ENCODE measurements at regions not wholly inside any gene's neighbourhood (a gene's known extent, or its start where the extent isn't known, plus 50 kb on each side); places are given as distances from the start of the nearest gene placed in this dataset.

GRCh38 chr9:23290973-23291372 is 535.1 kb downstream of the ELAVL2 start:
- intact Hi-C loops (cut with DNase I; ENCODE audit: low total_unique reads), result no loop called here
- Histone ChIP-seq H3K27ac (no peak overlapping the region), H3K4me3 (no peak overlapping the region), H3K9me3 (no peaks in the 10 kb centered on the region), H3K4me1 (no peaks in the 10 kb centered on the region), H3K36me3 (no peaks in the 10 kb centered on the region), H3K27me3 (no peaks in the 10 kb centered on the region)
- ATAC-seq (no peak), DNase-seq (no peak)
- no peak for TF ChIP-seq POLR2A (IDR thresholded peaks at IDR 0.05)
- TF ChIP-seq CTCF (IDR thresholded peaks at IDR 0.05 in 4 of 5, conservative IDR thresholded peaks at IDR 0.05 in 1 of 5), result no peak
- in situ Hi-C loops (cut with MboI; ENCODE audit: low sequenced_read_pairs in 4 of 4), result no loop called here

GRCh38 chr9:23302281-23302680 is 523.8 kb downstream of the ELAVL2 start:
- ATAC-seq, result no peak
- Histone ChIP-seq H3K4me1 (no peaks in the 10 kb centered on the region), H3K9me3 (no peaks in the 10 kb centered on the region), H3K27me3 (no peaks in the 10 kb centered on the region), H3K36me3 (no peaks in the 10 kb centered on the region), H3K27ac (no peak overlapping the region), H3K4me3 (no peak overlapping the region)
- in situ Hi-C loops (cut with MboI; ENCODE audit: low sequenced_read_pairs in 4 of 4), result no loop called here
- intact Hi-C loops (cut with DNase I; ENCODE audit: low total_unique reads), result no loop called here
- no peak for DNase-seq
- no peak for TF ChIP-seq POLR2A (IDR thresholded peaks at IDR 0.05)
- no peak for TF ChIP-seq CTCF (IDR thresholded peaks at IDR 0.05 in 4 of 5, conservative IDR thresholded peaks at IDR 0.05 in 1 of 5)

- Histone ChIP-seq H3K27ac (no peak overlapping the region), H3K4me3 (no peak overlapping the region), H3K36me3 (no peaks in the 10 kb centered on the region), H3K4me1 (no peaks in the 10 kb centered on the region), H3K27me3 (no peaks in the 10 kb centered on the region), H3K9me3 (no peaks in the 10 kb centered on the region)
- in situ Hi-C loops (cut with MboI; ENCODE audit: low sequenced_read_pairs in 4 of 4) (no loop called here), intact Hi-C loops (cut with DNase I; ENCODE audit: low total_unique reads) (no loop called here)
- no peak for TF ChIP-seq POLR2A (IDR thresholded peaks at IDR 0.05)
- no peak for TF ChIP-seq CTCF (IDR thresholded peaks at IDR 0.05 in 4 of 5, conservative IDR thresholded peaks at IDR 0.05 in 1 of 5)
- DNase-seq (no peak), ATAC-seq (no peak)
Measured at GRCh38 chr9:23306731-23307130, 519.3 kb downstream of the ELAVL2 start.

- Histone ChIP-seq H3K9me3 (no peaks in the 10 kb centered on the region), H3K27me3 (no peaks in the 10 kb centered on the region), H3K4me1 (no peaks in the 10 kb centered on the region), H3K36me3 (no peaks in the 10 kb centered on the region), H3K4me3 (no peak overlapping the region), H3K27ac (no peak overlapping the region)
- TF ChIP-seq CTCF (IDR thresholded peaks at IDR 0.05 in 4 of 5, conservative IDR thresholded peaks at IDR 0.05 in 1 of 5), result no peak
- TF ChIP-seq POLR2A (IDR thresholded peaks at IDR 0.05), result no peak
- no peak for ATAC-seq
- no peak for DNase-seq
- intact Hi-C loops (cut with DNase I; ENCODE audit: low total_unique reads), result no loop called here
- in situ Hi-C loops (cut with MboI; ENCODE audit: low sequenced_read_pairs in 4 of 4), result no loop called here
Measured at GRCh38 chr9:23307731-23308513, 518.1 kb downstream of the ELAVL2 start.

GRCh38 chr9:23309800-23310199 is 516.2 kb downstream of the ELAVL2 start:
- no peak overlapping the region for H3K4me3 ChIP-seq
- H3K36me3 ChIP-seq, result no peaks in the 10 kb centered on the region
- in situ Hi-C loops (cut with MboI; ENCODE audit: low sequenced_read_pairs in 4 of 4) (no loop called here), intact Hi-C loops (cut with DNase I; ENCODE audit: low total_unique reads) (no loop called here)
- H3K27me3 ChIP-seq, result no peaks in the 10 kb centered on the region
- no peaks in the 10 kb centered on the region for H3K4me1 ChIP-seq
- DNase-seq (no peak), ATAC-seq (no peak)
- no peak for TF ChIP-seq POLR2A (IDR thresholded peaks at IDR 0.05)
- no peak for TF ChIP-seq CTCF (IDR thresholded peaks at IDR 0.05 in 4 of 5, conservative IDR thresholded peaks at IDR 0.05 in 1 of 5)
- no peak overlapping the region for H3K27ac ChIP-seq
- no peaks in the 10 kb centered on the region for H3K9me3 ChIP-seq

Measured in gastrocnemius medialis (tissue), 4 donors.